ENCODE measurements at regions not wholly inside any gene's neighbourhood (a gene's known extent, or its start where the extent isn't known, plus 50 kb on each side); places are given as distances from the start of the nearest gene placed in this dataset.

- Histone ChIP-seq H3K4me3 (ENCODE audit: low read length) (no peak overlapping the region), H3K4me1 (ENCODE audit: insufficient read depth, low read length) (no peaks in the 10 kb centered on the region), H3K9me3 (ENCODE audit: control insufficient read depth in 1 of 2, insufficient read depth in 1 of 2, low read length in 2 of 2) (no peaks in the 10 kb centered on the region), H3K27me3 (ENCODE audit: control insufficient read depth in 1 of 2, insufficient read depth in 2 of 2, low read length in 2 of 2) (peaks cover 0 to 3% of the 10 kb centered on the region in 2 experiments), H3K27ac (ENCODE audit: low read depth in 1 of 2, low read length in 2 of 2) (no peak overlapping the region), H3K36me3 (ENCODE audit: insufficient read depth, low read length) (no peaks in the 10 kb centered on the region)
- no peak overlapping the region for H3K4me3 Mint-ChIP-seq
- no peak for TF ChIP-seq CTCF (IDR thresholded peaks at IDR 0.05)
- ATAC-seq (ENCODE audit: poor library complexity) (no peak), DNase-seq (no peak)
- ChIA-PET CTCF (no interaction called here), POLR2A (no interaction called here)
- no peaks in the 10 kb centered on the region for H3K27me3 Mint-ChIP-seq
- intact Hi-C loops (cut with DNase I, micrococcal nuclease): no loop called here
- no peak overlapping the region for H3K27ac Mint-ChIP-seq
- H3K36me3 Mint-ChIP-seq (ENCODE audit: low read depth): no peaks in the 10 kb centered on the region
- no peaks in the 10 kb centered on the region for H3K4me1 Mint-ChIP-seq (ENCODE audit: low read depth)
- H3K9me3 Mint-ChIP-seq: no peaks in the 10 kb centered on the region
These were observed 406.1 kb downstream of the EPM2A start for GRCh38 chr6:145329257-145329656.

DNA sequence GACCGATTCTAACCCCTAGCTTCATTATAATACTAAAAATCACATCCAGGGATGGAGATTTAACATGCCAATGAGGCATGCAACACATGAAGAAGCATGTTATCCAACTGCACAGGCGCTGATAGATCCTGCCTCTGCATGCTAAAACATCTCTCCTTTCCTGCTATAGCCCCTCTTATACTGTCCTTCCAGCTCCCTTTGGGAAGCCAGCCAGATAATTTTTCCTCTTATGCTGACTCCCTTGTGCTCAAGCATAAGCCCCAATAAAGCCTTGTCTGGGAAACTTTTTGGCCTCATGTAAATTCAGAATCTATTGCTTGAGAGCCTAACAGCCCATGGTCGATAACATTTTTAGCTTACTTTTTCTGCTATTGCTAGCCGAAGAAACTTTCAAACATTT is 404.3 kb downstream of the EPM2A start:
- no peaks in the 10 kb centered on the region for H3K4me1 Mint-ChIP-seq (ENCODE audit: low read depth)
- Histone ChIP-seq H3K27me3 (ENCODE audit: control insufficient read depth in 1 of 2, insufficient read depth in 2 of 2, low read length in 2 of 2) (peaks cover 0 to 3% of the 10 kb centered on the region in 2 experiments), H3K36me3 (ENCODE audit: insufficient read depth, low read length) (no peaks in the 10 kb centered on the region), H3K27ac (ENCODE audit: low read depth in 1 of 2, low read length in 2 of 2) (no peak overlapping the region), H3K9me3 (ENCODE audit: control insufficient read depth in 1 of 2, insufficient read depth in 1 of 2, low read length in 2 of 2) (no peaks in the 10 kb centered on the region), H3K4me1 (ENCODE audit: insufficient read depth, low read length) (no peaks in the 10 kb centered on the region), H3K4me3 (ENCODE audit: low read length) (no peak overlapping the region)
- no peaks in the 10 kb centered on the region for H3K36me3 Mint-ChIP-seq (ENCODE audit: low read depth)
- no peak overlapping the region for H3K4me3 Mint-ChIP-seq
- no peak for TF ChIP-seq CTCF (IDR thresholded peaks at IDR 0.05)
- H3K27me3 Mint-ChIP-seq: no peaks in the 10 kb centered on the region
- ChIA-PET CTCF (no interaction called here), POLR2A (interaction anchor here (0.8 kb wide), 1 partner anchor 25 kb away, joined by 3 read pairs; no protein-coding TSS in a partner anchor)
- H3K9me3 Mint-ChIP-seq: no peaks in the 10 kb centered on the region
- no peak for DNase-seq
- H3K27ac Mint-ChIP-seq: no peak overlapping the region
- ATAC-seq (ENCODE audit: poor library complexity): no peak
- intact Hi-C loops (cut with DNase I, micrococcal nuclease): no loop called here

- Histone ChIP-seq H3K9me3 (ENCODE audit: control insufficient read depth in 1 of 2, insufficient read depth in 1 of 2, low read length in 2 of 2) (no peaks in the 10 kb centered on the region), H3K27ac (ENCODE audit: low read depth in 1 of 2, low read length in 2 of 2) (no peak overlapping the region), H3K27me3 (ENCODE audit: control insufficient read depth in 1 of 2, insufficient read depth in 2 of 2, low read length in 2 of 2) (peaks cover 0 to 3% of the 10 kb centered on the region in 2 experiments), H3K4me1 (ENCODE audit: insufficient read depth, low read length) (no peaks in the 10 kb centered on the region), H3K36me3 (ENCODE audit: insufficient read depth, low read length) (no peaks in the 10 kb centered on the region), H3K4me3 (ENCODE audit: low read length) (no peak overlapping the region)
- CTCF ChIA-PET: no interaction called here
- Mint-ChIP-seq H3K4me3 (no peak overlapping the region), H3K4me1 (ENCODE audit: low read depth) (no peaks in the 10 kb centered on the region), H3K27me3 (no peaks in the 10 kb centered on the region), H3K27ac (no peak overlapping the region), H3K36me3 (ENCODE audit: low read depth) (no peaks in the 10 kb centered on the region), H3K9me3 (no peaks in the 10 kb centered on the region)
- no peak for DNase-seq
- POLR2A ChIA-PET: no interaction called here
- intact Hi-C loops (cut with DNase I, micrococcal nuclease): no loop called here
- TF ChIP-seq CTCF (IDR thresholded peaks at IDR 0.05): no peak
- ATAC-seq (ENCODE audit: poor library complexity): no peak
These were observed 403.3 kb downstream of the EPM2A start for GRCh38 chr6:145332011-145332410.

Data from CD4-positive, alpha-beta T cell (primary cell).